ENCODE measurements at regions not wholly inside any gene's neighbourhood (a gene's known extent, or its start where the extent isn't known, plus 50 kb on each side); places are given as distances from the start of the nearest gene placed in this dataset.

- no peak for DNase-seq (ENCODE audit: low read depth in 2 of 3, low spot score in 2 of 3)
These were observed 229.3 kb downstream of the SNX18 start for GRCh38 chr5:54746777-54747398.

GRCh38 chr5:54746346-54746745 is 228.8 kb downstream of the SNX18 start:
- no peak for DNase-seq (ENCODE audit: low read depth in 2 of 3, low spot score in 2 of 3)

- no peak for DNase-seq (ENCODE audit: low read depth in 2 of 3, low spot score in 2 of 3)
These were observed 228.0 kb downstream of the SNX18 start for GRCh38 chr5:54745599-54745998.

GRCh38 chr5:54743997-54744788 is 226.6 kb downstream of the SNX18 start:
- DNase-seq (ENCODE audit: low read depth in 2 of 3, low spot score in 2 of 3) = peak in 2 of 3 donors; percentile 86 to 95

GRCh38 chr5:54743581-54743980 is 226.0 kb downstream of the SNX18 start:
- DNase-seq (ENCODE audit: low read depth in 2 of 3, low spot score in 2 of 3) = no peak

GRCh38 chr5:54742417-54742891 is 224.9 kb downstream of the SNX18 start:
- DNase-seq (ENCODE audit: low read depth in 2 of 3, low spot score in 2 of 3) = no peak

GRCh38 chr5:54741711-54742110 is 224.2 kb downstream of the SNX18 start:
- DNase-seq (ENCODE audit: low read depth in 2 of 3, low spot score in 2 of 3) = no peak

- no peak for DNase-seq (ENCODE audit: low read depth in 2 of 3, low spot score in 2 of 3)
These were observed 222.6 kb downstream of the SNX18 start for GRCh38 chr5:54740141-54740540.

GRCh38 chr5:54739371-54739770 is 221.8 kb downstream of the SNX18 start:
- no peak for DNase-seq (ENCODE audit: low read depth in 2 of 3, low spot score in 2 of 3)

- no peak for DNase-seq (ENCODE audit: low read depth in 2 of 3, low spot score in 2 of 3)
These were observed 221.4 kb downstream of the SNX18 start for GRCh38 chr5:54738973-54739367.

- peak in 1 of 3 donors; percentile 10 for DNase-seq (ENCODE audit: low read depth in 2 of 3, low spot score in 2 of 3)
These were observed 220.8 kb downstream of the SNX18 start for GRCh38 chr5:54738118-54738972.

- no peak for DNase-seq (ENCODE audit: low read depth in 2 of 3, low spot score in 2 of 3)
These were observed 218.6 kb downstream of the SNX18 start for GRCh38 chr5:54736003-54736797.

- no peak for DNase-seq (ENCODE audit: low read depth in 2 of 3, low spot score in 2 of 3)
These were observed 215.5 kb downstream of the SNX18 start for GRCh38 chr5:54733101-54733500.

GRCh38 chr5:54732108-54732507 is 214.5 kb downstream of the SNX18 start:
- DNase-seq (ENCODE audit: low read depth in 2 of 3, low spot score in 2 of 3) = no peak

- no peak for DNase-seq (ENCODE audit: low read depth in 2 of 3, low spot score in 2 of 3)
These were observed 211.0 kb downstream of the SNX18 start for GRCh38 chr5:54728588-54728915.

- no peak for DNase-seq (ENCODE audit: low read depth in 2 of 3, low spot score in 2 of 3)
These were observed 210.5 kb downstream of the SNX18 start for GRCh38 chr5:54727874-54728587.

GRCh38 chr5:54725391-54726280 is 208.1 kb downstream of the SNX18 start:
- no peak for DNase-seq (ENCODE audit: low read depth in 2 of 3, low spot score in 2 of 3)

- no peak for DNase-seq (ENCODE audit: low read depth in 2 of 3, low spot score in 2 of 3)
These were observed 205.4 kb downstream of the SNX18 start for GRCh38 chr5:54722846-54723433.

All from hematopoietic multipotent progenitor cell (in vitro differentiated cells).